ENCODE measurements at regions not wholly inside any gene's neighbourhood (a gene's known extent, or its start where the extent isn't known, plus 50 kb on each side); places are given as distances from the start of the nearest gene placed in this dataset.
A peak's percentile ranks its signal among the peaks of the same experiment; 100 is the strongest.

GRCh38 chr3:41095702-41096101 lies 103.6 kb upstream of the CTNNB1 start:
- DNase-seq (ENCODE audit: low spot score): no peak
- intact Hi-C loops (cut with DNase I): no loop called here

- intact Hi-C loops (cut with DNase I): no loop called here
- no peak for DNase-seq (ENCODE audit: low spot score)
Measured at GRCh38 chr3:41097896-41098496, 101.3 kb upstream of the CTNNB1 start.

GRCh38 chr3:41101231-41101630 lies 98.1 kb upstream of the CTNNB1 start:
- DNase-seq (ENCODE audit: low spot score): no peak
- intact Hi-C loops (cut with DNase I): no loop called here

DNA sequence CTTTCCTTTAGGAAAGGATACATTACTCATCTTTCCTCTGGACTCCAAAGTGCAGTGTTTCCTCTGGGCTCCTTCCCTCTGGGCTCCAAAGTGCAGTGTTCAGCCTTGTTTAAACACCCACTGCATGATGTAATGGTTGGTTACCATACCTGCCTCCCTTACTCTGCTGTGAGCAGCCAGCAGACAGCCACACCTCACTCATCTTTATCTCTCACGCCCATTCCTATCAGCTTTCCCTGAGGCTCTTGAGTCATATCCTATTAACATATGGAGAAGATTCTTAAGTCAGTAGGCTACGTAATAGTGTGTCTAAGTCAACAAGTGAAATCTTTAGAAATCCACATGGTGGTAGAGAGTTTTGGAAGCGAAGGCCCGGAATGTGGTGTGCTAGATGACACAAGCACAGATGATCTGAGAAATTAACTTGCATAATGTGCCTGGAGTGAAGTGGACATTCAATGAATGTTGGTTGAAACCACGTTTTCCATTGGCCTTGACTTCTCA lies 97.2 kb upstream of the CTNNB1 start:
- intact Hi-C loops (cut with DNase I): no loop called here

DNA sequence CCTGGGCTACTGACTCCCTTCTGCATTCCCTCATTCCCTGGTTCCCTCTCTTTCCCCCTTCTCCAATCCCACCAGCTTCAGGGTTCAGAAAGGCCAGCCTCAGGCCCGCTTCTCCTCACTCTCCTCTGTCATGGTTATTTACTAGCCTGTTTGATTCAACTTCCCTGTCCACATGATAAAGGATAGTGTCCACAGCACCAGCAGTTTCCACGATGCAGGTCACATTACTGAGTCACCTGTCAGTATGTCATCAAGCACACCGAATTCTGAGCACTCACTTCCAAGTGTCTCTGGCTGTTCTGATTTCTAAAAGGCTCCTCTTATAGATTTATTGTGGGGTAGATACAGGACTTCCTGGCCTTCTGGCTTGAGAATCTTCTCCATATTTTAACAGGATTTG lies 96.6 kb upstream of the CTNNB1 start:
- DNase-seq (ENCODE audit: low spot score): no peak

More for the DNA sequence above, 97.2 kb upstream of the CTNNB1 start:
- DNase-seq (ENCODE audit: low spot score): no peak

GRCh38 chr3:41103200-41103599 lies 96.1 kb upstream of the CTNNB1 start:
- intact Hi-C loops (cut with DNase I): no loop called here

More for the DNA sequence above, 96.6 kb upstream of the CTNNB1 start:
- intact Hi-C loops (cut with DNase I): no loop called here

DNA sequence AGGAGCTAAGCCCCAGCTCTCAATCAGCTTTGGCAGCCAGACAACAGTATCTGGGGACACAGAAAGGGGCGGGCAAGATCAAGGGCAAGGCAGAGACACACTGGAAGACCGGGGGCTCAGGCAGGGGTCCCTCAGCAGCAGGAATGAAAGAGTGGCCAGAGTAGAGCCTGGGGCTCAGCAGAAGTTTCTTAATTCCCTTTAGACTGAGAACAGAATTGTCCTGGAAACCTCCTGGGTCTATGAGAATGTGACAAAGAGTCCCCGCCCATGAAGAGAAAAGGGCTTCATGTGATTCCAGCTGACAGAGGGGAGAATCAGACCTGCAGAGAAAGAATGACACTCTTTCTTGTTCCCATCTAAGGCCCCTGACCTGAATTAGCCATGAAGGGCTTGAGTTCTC lies 95.2 kb upstream of the CTNNB1 start:
- no peak for DNase-seq (ENCODE audit: low spot score)
- intact Hi-C loops (cut with DNase I): no loop called here

More at GRCh38 chr3:41103200-41103599, 96.1 kb upstream of the CTNNB1 start:
- no peak for DNase-seq (ENCODE audit: low spot score)

GRCh38 chr3:41106691-41107090 lies 92.6 kb upstream of the CTNNB1 start:
- intact Hi-C loops (cut with DNase I): no loop called here
- DNase-seq (ENCODE audit: low spot score): no peak

DNA sequence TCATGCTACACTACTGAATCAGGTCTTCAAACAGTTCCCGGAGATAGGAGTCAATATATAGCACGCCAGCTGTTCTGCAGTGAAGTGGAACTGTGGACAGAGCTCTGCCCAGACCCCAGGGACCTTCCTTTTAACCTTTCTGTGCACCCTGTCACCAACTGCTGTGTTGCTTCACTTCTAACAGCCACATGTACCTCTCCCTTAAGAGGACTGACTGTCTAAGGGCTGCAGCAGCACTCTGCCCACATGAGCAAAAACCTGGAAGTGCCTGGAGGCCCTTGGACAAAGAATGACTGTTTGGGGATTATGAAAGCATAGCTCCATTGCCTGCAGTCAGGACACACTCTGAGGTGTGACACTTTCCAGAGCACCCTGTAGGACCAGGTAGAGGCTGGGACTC lies 88.3 kb upstream of the CTNNB1 start:
- intact Hi-C loops (cut with DNase I): no loop called here
- no peak for DNase-seq (ENCODE audit: low spot score)

- intact Hi-C loops (cut with DNase I): no loop called here
- no peak for DNase-seq (ENCODE audit: low spot score)
Measured at GRCh38 chr3:41112466-41112865, 86.8 kb upstream of the CTNNB1 start.

DNA sequence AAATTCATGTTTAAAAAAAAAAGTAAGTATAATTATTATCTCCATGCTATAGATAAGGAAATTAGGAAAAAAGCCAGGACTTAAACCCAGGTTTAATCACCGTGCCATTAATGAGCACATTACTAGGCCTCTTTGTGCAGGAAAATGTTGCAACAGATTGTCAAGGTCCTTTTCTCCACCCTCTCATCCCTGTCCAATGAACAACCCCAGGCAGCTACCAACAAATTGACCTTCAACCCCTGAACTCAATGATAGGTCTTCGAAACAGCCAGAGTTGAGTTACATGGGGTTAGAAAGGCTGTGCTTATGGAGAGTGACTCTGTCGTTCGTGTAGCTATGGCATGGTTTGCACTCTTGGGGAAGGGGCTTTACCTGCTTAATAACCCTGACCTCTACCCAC lies 84.2 kb upstream of the CTNNB1 start:
- no peak for DNase-seq (ENCODE audit: low spot score)
- intact Hi-C loops (cut with DNase I): no loop called here

GRCh38 chr3:41116851-41117250 lies 82.5 kb upstream of the CTNNB1 start:
- intact Hi-C loops (cut with DNase I): no loop called here
- no peak for DNase-seq (ENCODE audit: low spot score)

DNA sequence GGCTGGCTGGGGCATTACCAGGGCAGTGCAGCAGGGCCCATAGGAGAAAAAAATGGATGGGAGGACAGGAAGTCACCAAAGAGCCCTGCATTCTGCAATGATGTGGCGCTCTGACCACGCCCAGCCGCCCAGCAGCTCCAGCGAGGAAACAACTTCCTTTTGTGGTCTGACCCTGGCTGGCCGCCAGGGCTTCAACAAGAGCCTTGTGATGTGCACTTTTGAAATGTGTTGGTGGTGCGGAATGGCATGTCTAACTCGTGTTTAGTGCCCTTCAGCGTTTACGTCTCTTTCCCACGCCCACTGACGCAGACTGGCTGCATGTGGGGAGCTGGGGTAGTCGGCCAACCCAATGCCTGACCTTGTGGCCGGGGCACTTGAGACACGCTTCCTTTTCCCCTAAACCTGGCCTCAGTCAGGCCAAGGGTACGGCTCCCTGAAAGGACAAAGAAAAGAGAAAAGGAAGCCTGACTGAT lies 81.9 kb upstream of the CTNNB1 start:
- peak; percentile 96 for DNase-seq (ENCODE audit: low spot score)
- intact Hi-C loops (cut with DNase I): no loop called here

GRCh38 chr3:41118461-41119390 lies 80.6 kb upstream of the CTNNB1 start:
- no peak for DNase-seq (ENCODE audit: low spot score)
- intact Hi-C loops (cut with DNase I): loop anchor here in 1 of 2 donors (2.0 kb wide), 1 partner anchor 50 kb away; no protein-coding TSS in a partner anchor

DNA sequence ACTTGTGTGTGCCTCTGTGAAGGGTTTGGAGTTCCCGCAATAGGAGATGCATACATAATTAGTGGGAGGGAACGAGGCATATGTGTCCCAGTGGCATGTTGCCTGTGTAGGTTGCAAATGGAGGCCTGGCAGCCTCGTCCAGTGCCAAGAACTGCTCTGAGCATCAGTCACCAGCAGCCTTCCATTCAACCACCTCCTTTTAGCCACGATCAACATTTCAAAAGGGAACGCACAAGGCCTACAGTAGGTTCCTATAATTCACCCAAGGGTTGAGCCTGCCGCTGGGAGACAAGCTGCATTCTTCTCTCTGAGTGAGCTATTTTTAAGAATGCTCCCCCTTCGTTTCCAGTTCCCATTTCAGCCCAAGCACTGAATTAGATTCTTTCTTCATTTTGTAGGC lies 78.8 kb upstream of the CTNNB1 start:
- no peak for DNase-seq (ENCODE audit: low spot score)
- intact Hi-C loops (cut with DNase I): no loop called here

GRCh38 chr3:41125258-41125657 lies 74.0 kb upstream of the CTNNB1 start:
- no peak for DNase-seq (ENCODE audit: low spot score)

DNA sequence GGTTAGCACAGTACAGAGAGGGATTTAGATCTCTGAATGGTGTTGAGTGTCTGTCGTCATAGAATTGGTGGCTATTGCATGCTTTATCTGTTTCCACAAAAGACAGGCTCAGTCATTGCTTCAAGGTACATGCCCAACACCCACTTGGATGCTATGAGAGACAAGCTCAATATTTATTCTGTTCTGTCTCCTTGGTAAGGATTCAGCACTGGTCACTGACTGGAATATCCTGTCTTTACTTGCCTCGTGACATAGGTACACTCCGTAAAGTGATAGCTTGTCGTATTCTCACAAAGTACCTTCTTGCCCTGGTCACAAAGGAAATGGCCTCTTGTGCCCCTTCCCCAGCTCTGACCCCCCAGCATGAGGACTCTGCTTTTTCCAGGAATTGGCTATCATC lies 72.8 kb upstream of the CTNNB1 start:
- no peak for DNase-seq (ENCODE audit: low spot score)
- intact Hi-C loops (cut with DNase I): loop anchor here in 1 of 2 donors (1.0 kb wide), 1 partner anchor 46 kb away; no protein-coding TSS in a partner anchor

More at GRCh38 chr3:41125258-41125657, 74.0 kb upstream of the CTNNB1 start:
- intact Hi-C loops (cut with DNase I): no loop called here

DNA sequence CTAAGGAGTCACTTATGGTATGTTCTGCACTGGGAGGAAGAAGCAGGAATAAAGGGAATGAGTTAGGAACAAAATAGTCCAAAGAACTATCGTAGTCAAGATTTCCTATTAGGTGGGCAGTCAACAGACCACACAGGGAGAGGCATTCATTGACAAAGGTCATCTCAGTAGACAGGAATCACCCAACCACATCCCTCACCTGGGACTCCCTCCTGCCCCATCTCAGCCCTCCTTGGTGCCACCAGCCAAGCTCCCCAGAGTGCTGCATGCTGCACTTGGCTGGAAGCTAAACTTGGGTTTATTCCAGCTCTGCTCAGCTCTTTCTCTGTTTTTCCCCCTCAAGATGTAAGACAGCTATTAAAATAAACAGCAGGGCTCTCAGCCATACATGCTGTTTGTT lies 72.3 kb upstream of the CTNNB1 start:
- intact Hi-C loops (cut with DNase I): loop anchor here in 1 of 2 donors (1.0 kb wide), 1 partner anchor 47 kb away; no protein-coding TSS in a partner anchor
- DNase-seq (ENCODE audit: low spot score): no peak

GRCh38 chr3:41127414-41127813 lies 71.9 kb upstream of the CTNNB1 start:
- intact Hi-C loops (cut with DNase I): no loop called here

GRCh38 chr3:41129731-41130130 lies 69.6 kb upstream of the CTNNB1 start:
- no peak for DNase-seq (ENCODE audit: low spot score)
- intact Hi-C loops (cut with DNase I): no loop called here

More at GRCh38 chr3:41127414-41127813, 71.9 kb upstream of the CTNNB1 start:
- DNase-seq (ENCODE audit: low spot score): no peak
